ENCODE measurements at regions not wholly inside any gene's neighbourhood (a gene's known extent, or its start where the extent isn't known, plus 50 kb on each side); places are given as distances from the start of the nearest gene placed in this dataset.

DNA sequence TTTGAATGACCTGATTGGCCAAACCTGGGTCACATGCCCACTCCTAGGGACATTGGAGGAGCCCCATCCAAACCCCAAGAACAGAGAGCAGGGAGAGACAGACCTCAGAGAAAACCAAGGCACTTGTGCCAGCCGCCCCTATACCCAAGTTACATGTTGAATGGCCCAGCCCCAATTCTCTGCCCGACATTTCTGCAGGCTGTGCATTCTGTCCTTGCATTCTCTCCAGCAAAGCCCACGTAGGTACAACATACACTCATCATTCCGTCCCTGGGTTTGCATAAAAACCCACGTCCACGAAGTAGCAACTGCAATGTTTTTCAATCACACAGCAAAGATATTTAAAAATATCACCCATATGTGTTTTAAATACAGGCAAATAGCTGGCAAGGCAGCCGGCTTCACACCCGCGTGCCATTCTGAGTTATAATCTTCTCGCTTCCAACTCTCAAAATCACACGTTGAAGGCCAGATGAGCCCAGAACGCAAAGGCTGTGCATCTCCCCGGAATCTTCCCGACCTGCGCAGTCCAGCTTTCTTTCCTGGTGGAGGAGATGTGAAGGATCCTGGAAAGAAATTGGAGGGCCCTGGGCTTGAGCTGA, 91.7 kb upstream of the MYL2 start:
- DNase-seq (ENCODE audit: low read depth) = no peak

DNA sequence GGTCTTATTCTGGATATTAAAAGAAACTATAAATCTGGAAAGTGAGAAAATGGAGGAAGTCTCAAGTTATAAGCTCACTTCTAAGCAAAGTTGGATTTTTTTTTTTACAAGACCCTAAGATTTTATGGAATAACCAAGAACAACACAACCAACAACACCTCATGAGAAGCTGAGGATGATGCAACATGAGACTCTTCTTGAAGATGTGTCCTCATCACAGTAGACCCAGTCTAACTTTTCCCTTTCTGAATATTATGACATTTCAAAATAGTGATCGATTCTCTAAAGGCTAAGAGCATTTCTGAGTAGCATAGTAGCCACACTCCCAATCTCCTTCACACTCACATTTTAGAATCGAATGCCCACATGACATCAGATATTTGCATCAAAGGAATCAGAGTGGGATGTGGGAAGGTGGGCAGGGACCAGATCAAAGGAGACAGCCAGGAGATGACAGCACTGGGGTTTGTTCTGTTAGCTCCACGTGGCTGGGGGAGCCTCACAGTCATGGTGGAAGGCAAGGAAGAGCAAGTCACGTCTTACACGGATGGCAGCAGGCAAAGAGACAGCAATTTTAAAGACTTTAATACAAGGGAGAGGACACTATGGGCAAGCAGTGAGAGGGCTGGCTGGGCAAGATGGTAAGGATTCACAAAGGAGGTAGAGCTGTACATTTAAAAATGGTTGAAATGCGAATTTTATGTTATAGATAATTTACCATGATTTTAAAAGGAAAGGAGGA, 90.7 kb upstream of the MYL2 start:
- no peak for DNase-seq (ENCODE audit: low read depth)

DNA sequence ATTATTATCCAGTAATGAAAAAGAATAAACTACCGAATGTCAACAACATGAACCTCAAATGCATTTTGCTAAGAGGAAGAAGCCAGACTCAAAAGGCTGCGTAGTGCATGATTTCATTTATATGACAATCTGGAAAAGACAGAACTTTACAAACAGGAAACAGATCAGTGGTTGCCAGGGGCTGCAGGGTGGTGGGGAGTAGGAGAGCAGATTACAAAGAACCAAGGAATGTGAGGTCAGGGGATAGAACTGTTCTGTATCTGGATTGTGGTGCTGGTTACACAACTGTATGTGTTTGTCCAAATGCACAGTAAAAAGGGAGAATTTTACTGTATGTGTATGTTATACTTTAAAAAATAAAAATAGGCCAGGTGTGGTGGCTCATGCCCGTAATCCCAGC, 89.7 kb upstream of the MYL2 start:
- no peak for DNase-seq (ENCODE audit: low read depth)

GRCh38 chr12:111006621-111007020, 86.2 kb upstream of the MYL2 start:
- DNase-seq (ENCODE audit: low read depth) = no peak

DNA sequence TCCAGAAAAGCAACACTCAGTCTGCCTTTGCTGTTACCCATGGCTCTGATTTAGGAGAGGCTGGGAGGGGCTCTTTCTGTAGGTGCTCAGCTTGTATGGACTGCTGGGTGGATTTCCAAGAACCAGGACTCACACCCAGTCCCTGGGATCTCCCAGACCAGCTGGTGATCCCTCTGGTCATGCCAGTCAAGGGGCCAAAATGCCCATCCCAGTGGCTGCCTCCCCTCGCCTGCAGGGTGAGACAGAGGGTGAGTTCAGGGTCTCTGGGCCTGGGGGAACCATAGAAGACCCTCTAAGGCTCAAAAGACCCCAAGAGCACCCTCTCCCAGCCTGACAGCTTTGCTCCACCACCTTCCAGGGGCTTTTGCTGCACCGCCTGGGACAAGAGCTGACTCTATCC, 78.6 kb upstream of the MYL2 start:
- DNase-seq (ENCODE audit: low read depth) = no peak

DNA sequence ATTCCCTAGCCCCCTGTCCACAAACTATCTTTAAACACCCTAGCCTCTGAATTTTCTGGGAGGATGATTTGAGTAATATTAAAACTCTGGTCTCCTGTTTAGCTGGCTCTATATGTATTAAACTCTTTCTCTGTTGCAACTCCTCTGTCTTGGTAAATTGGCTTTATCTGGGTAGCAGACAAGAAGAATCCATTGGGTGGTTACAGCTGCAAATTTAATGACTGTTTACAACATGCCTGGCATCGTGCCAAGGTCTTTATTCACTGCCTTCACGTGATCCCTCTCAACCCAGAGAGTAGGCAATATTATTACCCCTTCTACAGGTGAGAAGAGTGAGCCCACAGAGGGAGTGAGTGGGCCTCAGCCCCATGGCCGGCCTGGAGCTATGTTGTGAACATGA, 77.8 kb upstream of the MYL2 start:
- DNase-seq (ENCODE audit: low read depth) = no peak

GRCh38 chr12:110996415-110996814, 76.0 kb upstream of the MYL2 start:
- no peak for DNase-seq (ENCODE audit: low read depth)

GRCh38 chr12:110995615-110996014, 75.2 kb upstream of the MYL2 start:
- no peak for DNase-seq (ENCODE audit: low read depth)

- DNase-seq (ENCODE audit: low read depth) = no peak
Measured at GRCh38 chr12:110995016-110995415, 74.6 kb upstream of the MYL2 start.

- no peak for DNase-seq (ENCODE audit: low read depth)
Measured at GRCh38 chr12:110993434-110993833, 73.1 kb upstream of the MYL2 start.

- DNase-seq (ENCODE audit: low read depth) = no peak
Measured at GRCh38 chr12:110992909-110993308, 72.5 kb upstream of the MYL2 start.

DNA sequence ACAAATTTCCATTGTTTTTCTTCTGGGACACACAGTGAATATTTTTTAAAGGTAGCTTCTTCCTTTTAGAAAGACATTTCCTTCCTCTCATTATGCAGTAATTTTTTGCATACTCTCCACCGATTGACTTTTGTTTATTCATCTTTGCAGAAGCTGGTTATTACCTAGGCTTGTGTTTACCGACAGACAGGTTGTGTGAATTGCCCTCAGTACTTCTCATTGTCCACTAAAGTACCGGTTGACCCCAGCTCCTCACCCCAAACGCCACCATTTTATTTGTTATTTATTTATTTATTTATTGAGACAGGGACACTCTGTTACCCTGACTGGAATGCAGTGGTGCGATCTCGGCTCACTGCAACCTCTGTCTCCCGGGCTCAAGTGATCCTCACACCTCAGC, 63.4 kb upstream of the MYL2 start:
- DNase-seq (ENCODE audit: low read depth) = no peak

- no peak for DNase-seq (ENCODE audit: low read depth)
Measured at GRCh38 chr12:110972866-110973265, 52.5 kb upstream of the MYL2 start.

- DNase-seq (ENCODE audit: low read depth) = no peak
Measured at GRCh38 chr12:110971936-110972335, 51.6 kb upstream of the MYL2 start.

DNA sequence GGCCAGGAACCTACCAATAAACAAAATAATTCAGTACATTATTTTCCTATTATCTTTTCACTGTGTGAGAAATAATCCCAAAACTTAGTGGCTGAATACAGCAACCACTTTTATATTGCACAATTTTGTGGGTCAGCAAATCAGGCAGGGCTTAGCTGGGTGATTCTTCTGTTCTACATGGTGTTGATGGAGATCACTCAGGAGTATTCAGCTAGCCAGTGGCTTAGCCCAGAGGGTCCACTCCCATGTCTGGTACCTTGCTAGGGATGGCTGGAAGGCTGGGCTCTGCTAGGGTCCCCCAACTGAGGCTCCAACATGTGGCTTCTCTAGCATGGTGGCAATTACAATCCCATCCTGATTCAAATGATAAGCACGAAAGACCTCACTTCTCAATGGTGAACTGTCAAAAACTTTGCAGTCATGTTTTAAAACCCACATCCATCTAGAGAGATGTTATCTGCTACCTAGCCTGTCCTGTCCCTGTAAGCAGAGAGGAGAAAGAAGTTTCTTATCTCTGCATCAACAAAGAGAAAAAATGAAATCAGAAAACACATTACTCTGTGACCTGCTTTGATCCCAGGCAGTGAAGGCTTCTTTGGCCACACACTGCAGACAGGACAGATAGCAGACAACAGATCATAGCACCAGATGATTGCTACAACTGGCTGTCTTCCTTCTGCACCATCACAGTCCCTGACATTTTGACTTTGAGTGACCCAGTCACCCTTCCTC, 51.0 kb upstream of the MYL2 start:
- no peak for DNase-seq (ENCODE audit: low read depth)
